Thoracic aorta (tissue), 2 donors: ENCODE measurements at regions not wholly inside any gene's neighbourhood (a gene's known extent, or its start where the extent isn't known, plus 50 kb on each side); places are given as distances from the start of the nearest gene placed in this dataset.

Source experiments
- ATAC-seq: fragments of 150-250 bp; one replicate; pipeline ENCODE4 v1.8.0; 2017; ENCODE audit warnings: low read depth; ENCODE audit not compliant: insufficient number of reproducible peaks, low FRiP score
- DNase-seq: peaks from one replicate; pipeline ENCODE4 v3.0.0-alpha.2; 2020; ENCODE audit warnings: low spot score
- H3K27ac ChIP-seq, 2 donors: fragments of 200-600 bp; sonication (generic); 1 replicate in 1 of 2; 2 replicates in 1 of 2; pipeline ENCODE4 v1.5.1; 2016; ENCODE audit warnings: mild to moderate bottlenecking in 2 of 2, moderate library complexity in 2 of 2
- H3K27me3 ChIP-seq: fragments of 200-600 bp; sonication (generic); replicated peaks from 2 replicates; pipeline ENCODE4 v1.6.0; 2016; ENCODE audit warnings: mild to moderate bottlenecking; ENCODE audit not compliant: insufficient read depth
- H3K36me3 ChIP-seq: fragments of 200-600 bp; sonication (generic); one replicate; pipeline ENCODE4 v1.5.1; 2016
- H3K4me1 ChIP-seq, 2 donors: fragments of 200-600 bp; sonication (generic); 1 replicate in 1 of 2; 2 replicates in 1 of 2; pipeline versions ENCODE4 v1.5.1 to v1.6.0; 2016; ENCODE audit warnings: low read depth in 2 of 2, mild to moderate bottlenecking in 1 of 2; ENCODE audit not compliant: control insufficient read depth in 1 of 2
- H3K4me3 ChIP-seq: fragments of 200-600 bp; sonication (generic); 2 replicates; pipeline ENCODE4 v1.5.1; 2016; ENCODE audit warnings: mild to moderate bottlenecking
- H3K9me3 ChIP-seq: fragments of 200-600 bp; sonication (generic); 2 replicates; pipeline ENCODE4 v1.5.1; 2016
- TF ChIP-seq, protein P1 (sequence below): fragments of 200-600 bp; sonication (generic); IDR thresholded peaks from one replicate; pipeline ENCODE4 v1.5.1; 2019; ENCODE audit warnings: antibody characterized with exemption

DNA sequence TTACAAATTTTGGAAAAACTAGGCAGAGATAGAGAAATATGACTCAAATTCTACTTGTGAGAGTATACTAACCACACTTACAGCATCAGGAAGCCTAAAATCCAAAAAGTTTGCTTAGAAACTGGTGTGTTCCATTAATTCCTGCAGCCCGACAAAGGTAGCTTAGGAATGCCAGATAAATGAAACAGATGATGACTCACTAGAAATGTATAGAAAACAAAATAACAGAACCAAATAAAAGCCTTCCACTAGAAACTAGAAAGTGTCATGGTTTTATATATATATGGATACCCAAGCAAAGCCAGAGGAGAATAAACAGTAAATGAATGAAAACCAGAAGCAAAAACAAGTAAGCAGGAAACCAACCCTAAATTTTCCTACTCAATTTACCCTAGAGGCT is 272.2 kb upstream of the PRDM9 start:
- Histone ChIP-seq H3K4me3 (no peak overlapping the region), H3K4me1 (no peaks in the 10 kb centered on the region), H3K9me3 (no peaks in the 10 kb centered on the region), H3K27ac (no peak overlapping the region), H3K27me3 (no peaks in the 10 kb centered on the region), H3K36me3 (no peaks in the 10 kb centered on the region)
- TF ChIP-seq, protein P1, sequence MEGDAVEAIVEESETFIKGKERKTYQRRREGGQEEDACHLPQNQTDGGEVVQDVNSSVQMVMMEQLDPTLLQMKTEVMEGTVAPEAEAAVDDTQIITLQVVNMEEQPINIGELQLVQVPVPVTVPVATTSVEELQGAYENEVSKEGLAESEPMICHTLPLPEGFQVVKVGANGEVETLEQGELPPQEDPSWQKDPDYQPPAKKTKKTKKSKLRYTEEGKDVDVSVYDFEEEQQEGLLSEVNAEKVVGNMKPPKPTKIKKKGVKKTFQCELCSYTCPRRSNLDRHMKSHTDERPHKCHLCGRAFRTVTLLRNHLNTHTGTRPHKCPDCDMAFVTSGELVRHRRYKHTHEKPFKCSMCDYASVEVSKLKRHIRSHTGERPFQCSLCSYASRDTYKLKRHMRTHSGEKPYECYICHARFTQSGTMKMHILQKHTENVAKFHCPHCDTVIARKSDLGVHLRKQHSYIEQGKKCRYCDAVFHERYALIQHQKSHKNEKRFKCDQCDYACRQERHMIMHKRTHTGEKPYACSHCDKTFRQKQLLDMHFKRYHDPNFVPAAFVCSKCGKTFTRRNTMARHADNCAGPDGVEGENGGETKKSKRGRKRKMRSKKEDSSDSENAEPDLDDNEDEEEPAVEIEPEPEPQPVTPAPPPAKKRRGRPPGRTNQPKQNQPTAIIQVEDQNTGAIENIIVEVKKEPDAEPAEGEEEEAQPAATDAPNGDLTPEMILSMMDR: no peak
- DNase-seq (no peak), ATAC-seq (no peak)

DNA sequence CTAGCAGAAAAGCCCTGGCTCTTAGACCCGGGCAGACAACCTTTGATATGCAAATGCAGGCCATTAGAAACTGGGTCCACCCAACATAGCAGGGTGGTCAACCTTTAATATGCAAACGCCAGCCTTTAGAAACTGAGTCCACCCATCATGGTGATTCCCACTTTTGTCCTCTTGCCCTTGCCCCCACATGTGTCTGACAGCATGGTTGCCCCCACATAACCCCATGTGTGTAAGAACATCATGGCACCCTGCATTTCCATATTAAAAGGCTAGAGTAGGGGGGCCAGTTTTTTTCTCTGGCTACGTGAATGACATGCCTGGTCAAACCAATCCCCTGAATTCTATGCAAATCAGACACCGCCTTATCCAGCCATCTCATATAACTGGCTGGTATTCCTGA is 273.2 kb upstream of the PRDM9 start:
- no peaks in the 10 kb centered on the region for H3K36me3 ChIP-seq
- H3K4me1 ChIP-seq: no peaks in the 10 kb centered on the region
- ATAC-seq: no peak
- TF ChIP-seq, protein P1: no peak
- H3K9me3 ChIP-seq: no peaks in the 10 kb centered on the region
- no peak overlapping the region for H3K27ac ChIP-seq
- DNase-seq: no peak
- no peaks in the 10 kb centered on the region for H3K27me3 ChIP-seq
- no peak overlapping the region for H3K4me3 ChIP-seq

DNA sequence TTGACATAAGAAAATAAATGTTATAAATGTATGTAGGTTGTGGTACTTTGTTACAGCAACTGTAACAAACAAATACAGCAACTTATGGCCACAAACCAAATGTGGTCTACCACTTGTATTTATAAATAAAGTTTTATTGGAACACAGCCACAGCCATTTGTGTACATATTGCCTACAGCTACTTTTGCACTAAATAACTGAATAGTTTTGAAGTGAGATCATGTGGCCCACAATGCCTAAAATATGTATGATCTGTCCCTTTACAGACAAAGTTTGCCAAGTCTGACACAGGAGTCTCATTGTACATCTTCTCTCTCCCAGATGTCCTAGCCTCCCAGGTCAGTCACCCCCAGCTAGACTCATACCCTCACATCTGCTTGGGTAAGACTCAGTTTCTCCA is 283.6 kb upstream of the PRDM9 start:
- H3K27me3 ChIP-seq: no peaks in the 10 kb centered on the region
- no peaks in the 10 kb centered on the region for H3K9me3 ChIP-seq
- ATAC-seq (no peak), DNase-seq (no peak)
- H3K36me3 ChIP-seq: no peaks in the 10 kb centered on the region
- H3K27ac ChIP-seq: no peak overlapping the region
- TF ChIP-seq, protein P1: no peak
- H3K4me3 ChIP-seq: no peak overlapping the region
- no peaks in the 10 kb centered on the region for H3K4me1 ChIP-seq

- Histone ChIP-seq H3K4me1 (no peaks in the 10 kb centered on the region), H3K36me3 (no peaks in the 10 kb centered on the region), H3K9me3 (no peaks in the 10 kb centered on the region), H3K27ac (no peak overlapping the region), H3K27me3 (no peaks in the 10 kb centered on the region), H3K4me3 (no peak overlapping the region)
- no peak for ATAC-seq
- TF ChIP-seq, protein P1: no peak
- no peak for DNase-seq
Observed at GRCh38 chr5:23221831-23222230, 285.6 kb upstream of the PRDM9 start.

GRCh38 chr5:23217159-23217558 is 290.2 kb upstream of the PRDM9 start:
- TF ChIP-seq, protein P1: no peak
- ATAC-seq (no peak), DNase-seq (no peak)
- no peak overlapping the region for H3K27ac ChIP-seq
- no peaks in the 10 kb centered on the region for H3K9me3 ChIP-seq
- no peaks in the 10 kb centered on the region for H3K4me1 ChIP-seq
- H3K4me3 ChIP-seq: no peak overlapping the region
- H3K36me3 ChIP-seq: no peaks in the 10 kb centered on the region
- no peaks in the 10 kb centered on the region for H3K27me3 ChIP-seq
